Lower lobe of right lung (tissue), 2 donors: ENCODE measurements at regions not wholly inside any gene's neighbourhood (a gene's known extent, or its start where the extent isn't known, plus 50 kb on each side); places are given as distances from the start of the nearest gene placed in this dataset.

Experiments
- ATAC-seq, 2 donors: fragments of 200-7000 bp; cut with Tn5 transposase; one replicate each; pipeline ENCODE4 v1.9.1; 2020 to 2022; ENCODE audit warnings: mild to moderate bottlenecking in 2 of 2, moderate library complexity in 2 of 2
- DNase-seq: peaks from one replicate; pipeline ENCODE4 v3.0.0-alpha.2; 2020
- H3K27ac ChIP-seq: fragments of 200-600 bp; one replicate; pipeline ENCODE4 v1.8.0; 2022
- H3K27me3 ChIP-seq: fragments of 200-600 bp; one replicate; pipeline ENCODE4 v1.8.0; 2022; ENCODE audit warnings: low read depth
- H3K36me3 ChIP-seq: fragments of 200-600 bp; one replicate; pipeline ENCODE4 v1.8.0; 2022; ENCODE audit warnings: mild to moderate bottlenecking
- H3K4me1 ChIP-seq: fragments of 200-600 bp; one replicate; pipeline ENCODE4 v1.8.0; 2022
- H3K4me3 ChIP-seq: fragments of 200-600 bp; one replicate; pipeline ENCODE4 v1.8.0; 2022; ENCODE audit warnings: mild to moderate bottlenecking
- H3K9me3 ChIP-seq: fragments of 200-600 bp; one replicate; pipeline ENCODE4 v1.8.0; 2022
- intact Hi-C: fragments of 100-400 bp; cut with DNase I; formaldehyde crosslinking; loops from one replicate; pipeline ENCODE4 v1.11.0; 2022
- TF ChIP-seq, protein P1 (sequence below): fragments of 200-600 bp; IDR thresholded peaks from one replicate; pipeline ENCODE4 v1.8.0; 2022; ENCODE audit warnings: antibody characterized with exemption, mild to moderate bottlenecking
- donor health status: DM: no; HTN: yes; CAD: no; lungs with severe emphysema.

DNA sequence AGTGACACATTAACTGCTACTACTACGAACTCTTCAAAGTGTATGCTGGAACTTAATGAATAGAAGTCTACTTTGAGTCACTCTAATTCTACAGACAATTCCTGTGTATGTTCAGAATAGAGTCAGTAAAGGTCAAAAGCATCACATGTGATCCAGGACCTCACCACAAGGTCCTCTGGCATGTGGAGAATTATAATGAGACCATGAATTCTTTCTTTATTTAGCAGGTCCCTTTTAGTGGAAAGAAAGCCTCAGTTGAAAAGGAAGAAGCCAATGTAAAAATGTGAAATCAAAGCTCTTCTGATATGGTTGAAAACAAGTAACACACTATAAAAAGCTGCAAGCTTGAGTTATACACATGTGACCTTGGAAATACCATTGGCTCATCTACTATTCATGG is 1612.1 kb upstream of the GOT2 start:
- DNase-seq (no peak), ATAC-seq (no peak)
- intact Hi-C loops: no loop called here
- Histone ChIP-seq H3K27me3 (no peaks in the 10 kb centered on the region), H3K9me3 (no peaks in the 10 kb centered on the region), H3K27ac (no peak overlapping the region), H3K36me3 (no peaks in the 10 kb centered on the region), H3K4me3 (no peak overlapping the region), H3K4me1 (no peaks in the 10 kb centered on the region)
- TF ChIP-seq, protein P1, sequence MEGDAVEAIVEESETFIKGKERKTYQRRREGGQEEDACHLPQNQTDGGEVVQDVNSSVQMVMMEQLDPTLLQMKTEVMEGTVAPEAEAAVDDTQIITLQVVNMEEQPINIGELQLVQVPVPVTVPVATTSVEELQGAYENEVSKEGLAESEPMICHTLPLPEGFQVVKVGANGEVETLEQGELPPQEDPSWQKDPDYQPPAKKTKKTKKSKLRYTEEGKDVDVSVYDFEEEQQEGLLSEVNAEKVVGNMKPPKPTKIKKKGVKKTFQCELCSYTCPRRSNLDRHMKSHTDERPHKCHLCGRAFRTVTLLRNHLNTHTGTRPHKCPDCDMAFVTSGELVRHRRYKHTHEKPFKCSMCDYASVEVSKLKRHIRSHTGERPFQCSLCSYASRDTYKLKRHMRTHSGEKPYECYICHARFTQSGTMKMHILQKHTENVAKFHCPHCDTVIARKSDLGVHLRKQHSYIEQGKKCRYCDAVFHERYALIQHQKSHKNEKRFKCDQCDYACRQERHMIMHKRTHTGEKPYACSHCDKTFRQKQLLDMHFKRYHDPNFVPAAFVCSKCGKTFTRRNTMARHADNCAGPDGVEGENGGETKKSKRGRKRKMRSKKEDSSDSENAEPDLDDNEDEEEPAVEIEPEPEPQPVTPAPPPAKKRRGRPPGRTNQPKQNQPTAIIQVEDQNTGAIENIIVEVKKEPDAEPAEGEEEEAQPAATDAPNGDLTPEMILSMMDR: no peak

DNA sequence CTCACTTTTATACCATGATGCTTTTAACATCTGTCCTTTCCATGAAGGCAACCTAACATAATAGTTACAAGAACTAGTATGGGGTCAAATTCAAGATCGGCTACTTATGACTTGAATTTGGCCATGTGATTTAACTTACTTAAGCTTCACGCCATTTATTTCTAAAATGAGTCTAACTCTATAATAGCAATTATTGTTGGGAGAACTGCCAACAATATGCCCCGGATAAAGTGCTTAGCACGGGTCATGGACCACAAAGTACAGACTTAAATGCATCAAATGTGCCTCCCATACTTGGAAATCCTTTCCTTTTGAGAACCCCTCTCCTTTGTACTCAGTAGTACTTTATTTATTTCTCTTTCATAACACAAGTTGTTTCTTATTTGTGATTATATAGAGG is 1603.6 kb upstream of the GOT2 start:
- ATAC-seq (no peak), DNase-seq (no peak)
- Histone ChIP-seq H3K9me3 (no peaks in the 10 kb centered on the region), H3K4me3 (no peak overlapping the region), H3K27me3 (no peaks in the 10 kb centered on the region), H3K4me1 (no peaks in the 10 kb centered on the region), H3K27ac (no peak overlapping the region), H3K36me3 (no peaks in the 10 kb centered on the region)
- intact Hi-C loops: no loop called here
- TF ChIP-seq, protein P1: no peak

DNA sequence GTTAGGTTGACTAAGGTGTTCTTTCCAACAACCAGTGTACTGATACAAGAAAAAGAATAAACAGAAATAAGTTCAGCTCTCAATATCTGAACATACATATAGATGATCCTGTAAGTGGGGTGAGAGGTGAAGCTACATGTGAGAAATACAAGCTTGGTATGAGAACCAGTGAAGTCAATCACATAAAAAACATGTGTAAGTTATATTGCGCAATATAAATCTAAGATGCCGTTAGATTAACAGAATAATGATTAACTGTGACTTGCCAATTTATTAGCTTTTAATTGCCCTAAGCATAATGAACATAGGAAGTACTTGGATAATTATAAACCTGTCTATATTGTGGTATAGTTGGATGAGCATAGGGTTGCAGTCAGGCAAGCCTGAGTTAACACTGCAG is 1597.1 kb upstream of the GOT2 start:
- TF ChIP-seq, protein P1: no peak
- Histone ChIP-seq H3K4me3 (no peak overlapping the region), H3K4me1 (no peaks in the 10 kb centered on the region), H3K27ac (no peak overlapping the region), H3K27me3 (no peaks in the 10 kb centered on the region), H3K9me3 (no peaks in the 10 kb centered on the region), H3K36me3 (no peaks in the 10 kb centered on the region)
- intact Hi-C loops: no loop called here
- no peak for ATAC-seq
- DNase-seq: no peak

DNA sequence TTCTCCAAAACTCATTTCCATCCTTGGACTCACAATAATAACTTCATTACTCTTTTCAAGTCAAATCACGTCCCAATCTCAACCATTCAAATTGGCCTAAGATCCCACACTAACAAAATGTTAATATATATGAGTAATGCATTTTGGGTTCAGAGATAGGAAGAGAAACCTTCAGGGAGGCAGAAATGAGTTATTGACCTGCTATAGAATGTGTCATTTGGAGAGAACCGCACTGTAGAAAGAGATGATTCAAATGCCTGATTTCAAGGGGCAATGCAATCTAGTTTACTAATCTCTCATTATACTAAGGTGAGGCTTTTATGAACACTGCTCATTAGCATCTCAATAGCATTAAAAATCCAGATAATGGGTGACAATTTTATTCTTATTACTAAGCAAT is 1595.0 kb upstream of the GOT2 start:
- DNase-seq (no peak), ATAC-seq (no peak)
- Histone ChIP-seq H3K4me3 (no peak overlapping the region), H3K4me1 (no peaks in the 10 kb centered on the region), H3K27ac (no peak overlapping the region), H3K36me3 (no peaks in the 10 kb centered on the region), H3K27me3 (no peaks in the 10 kb centered on the region), H3K9me3 (no peaks in the 10 kb centered on the region)
- TF ChIP-seq, protein P1: no peak
- intact Hi-C loops: no loop called here

DNA sequence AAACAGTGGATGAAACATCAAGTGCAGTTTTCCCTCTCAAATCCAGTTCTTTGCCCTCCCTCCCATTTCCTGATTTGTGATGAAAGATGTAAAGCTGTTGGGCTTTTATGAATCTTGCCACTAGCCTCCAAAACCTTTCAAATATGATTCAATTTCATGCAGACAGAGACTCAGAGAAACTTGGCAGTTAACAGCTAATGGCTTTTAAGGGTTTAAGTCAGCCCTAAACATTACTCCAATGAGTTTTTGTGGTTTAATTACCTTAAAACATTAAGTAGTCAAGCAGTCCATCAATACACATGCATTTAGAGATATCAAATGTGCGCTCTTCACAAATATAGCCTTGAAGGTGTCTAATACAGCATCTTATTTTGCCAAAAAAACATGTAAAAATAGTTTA is 1594.0 kb upstream of the GOT2 start:
- TF ChIP-seq, protein P1: no peak
- ATAC-seq: no peak
- no peaks in the 10 kb centered on the region for H3K9me3 ChIP-seq
- H3K4me3 ChIP-seq: no peak overlapping the region
- intact Hi-C loops: no loop called here
- no peaks in the 10 kb centered on the region for H3K36me3 ChIP-seq
- H3K27ac ChIP-seq: no peak overlapping the region
- no peaks in the 10 kb centered on the region for H3K4me1 ChIP-seq
- DNase-seq: no peak
- no peaks in the 10 kb centered on the region for H3K27me3 ChIP-seq

DNA sequence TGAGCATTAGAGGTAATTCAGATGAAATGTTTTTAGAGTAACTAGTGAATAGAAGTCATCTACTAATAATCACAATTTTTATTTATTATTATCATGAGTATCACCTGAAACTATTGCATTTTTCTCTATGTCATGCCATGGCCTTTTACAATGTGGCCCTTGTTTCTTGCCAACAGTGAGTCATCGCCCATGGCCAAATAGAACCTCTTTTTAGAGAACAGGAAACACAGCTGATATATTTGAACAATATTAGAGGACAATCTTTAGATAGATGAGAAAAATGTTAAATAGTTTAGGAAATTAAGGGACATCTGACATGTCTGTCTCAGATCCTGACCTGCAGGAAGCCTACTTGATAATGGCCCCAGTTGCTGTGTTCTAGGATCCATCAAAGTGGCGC is 1584.4 kb upstream of the GOT2 start:
- no peak for DNase-seq
- intact Hi-C loops: no loop called here

More for the DNA sequence above, 1584.4 kb upstream of the GOT2 start:
- TF ChIP-seq, protein P1: no peak
- H3K9me3 ChIP-seq: no peaks in the 10 kb centered on the region
- no peaks in the 10 kb centered on the region for H3K27me3 ChIP-seq
- H3K27ac ChIP-seq: no peak overlapping the region
- no peak for ATAC-seq
- no peak overlapping the region for H3K4me3 ChIP-seq
- no peaks in the 10 kb centered on the region for H3K4me1 ChIP-seq
- no peaks in the 10 kb centered on the region for H3K36me3 ChIP-seq
